ENCODE measurements at regions not wholly inside any gene's neighbourhood (a gene's known extent, or its start where the extent isn't known, plus 50 kb on each side); places are given as distances from the start of the nearest gene placed in this dataset.

- no peak for TF ChIP-seq EP300 (IDR thresholded peaks at IDR 0.05; ENCODE audit: borderline replicate concordance in 1 of 2, low read depth in 2 of 2, low read length in 2 of 2)
- TF ChIP-seq POLR2AphosphoS5 (IDR thresholded peaks at IDR 0.05; ENCODE audit: low read depth, low read length): no peak
- TF ChIP-seq, protein P1, sequence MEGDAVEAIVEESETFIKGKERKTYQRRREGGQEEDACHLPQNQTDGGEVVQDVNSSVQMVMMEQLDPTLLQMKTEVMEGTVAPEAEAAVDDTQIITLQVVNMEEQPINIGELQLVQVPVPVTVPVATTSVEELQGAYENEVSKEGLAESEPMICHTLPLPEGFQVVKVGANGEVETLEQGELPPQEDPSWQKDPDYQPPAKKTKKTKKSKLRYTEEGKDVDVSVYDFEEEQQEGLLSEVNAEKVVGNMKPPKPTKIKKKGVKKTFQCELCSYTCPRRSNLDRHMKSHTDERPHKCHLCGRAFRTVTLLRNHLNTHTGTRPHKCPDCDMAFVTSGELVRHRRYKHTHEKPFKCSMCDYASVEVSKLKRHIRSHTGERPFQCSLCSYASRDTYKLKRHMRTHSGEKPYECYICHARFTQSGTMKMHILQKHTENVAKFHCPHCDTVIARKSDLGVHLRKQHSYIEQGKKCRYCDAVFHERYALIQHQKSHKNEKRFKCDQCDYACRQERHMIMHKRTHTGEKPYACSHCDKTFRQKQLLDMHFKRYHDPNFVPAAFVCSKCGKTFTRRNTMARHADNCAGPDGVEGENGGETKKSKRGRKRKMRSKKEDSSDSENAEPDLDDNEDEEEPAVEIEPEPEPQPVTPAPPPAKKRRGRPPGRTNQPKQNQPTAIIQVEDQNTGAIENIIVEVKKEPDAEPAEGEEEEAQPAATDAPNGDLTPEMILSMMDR (IDR thresholded peaks at IDR 0.05; ENCODE audit: control extremely low read depth in 1 of 3, insufficient read depth in 1 of 3, low read depth in 1 of 3, low read length in 3 of 3): no peak
- TF ChIP-seq GABPA (IDR thresholded peaks at IDR 0.05; ENCODE audit: borderline replicate concordance, insufficient read depth, low read length): no peak
- no peak for TF ChIP-seq POLR2A (IDR thresholded peaks at IDR 0.05; ENCODE audit: control extremely low read depth in 1 of 2, low read depth in 2 of 2, low read length in 2 of 2)
Observed at GRCh38 chr14:94960285-94961001, 190.5 kb upstream of the GSC start.

Data from H1 (cell line).